GM18499 (cell line): ENCODE measurements at regions not wholly inside any gene's neighbourhood (a gene's known extent, or its start where the extent isn't known, plus 50 kb on each side); places are given as distances from the start of the nearest gene placed in this dataset.
"Not testable (repeated sequence)": the region's sequence is repeated elsewhere in the genome, so short reads cannot be mapped to it uniquely, and the experiment has no call there.

ENCODE experiments used
- ATAC-seq: cut with Tn5 transposase; IDR thresholded peaks from one replicate; pipeline ENCODE4 v1.9.1; 2021; ENCODE audit warnings: moderate number of reproducible peaks; ENCODE audit not compliant: insufficient read depth, unreplicated experiment

DNA sequence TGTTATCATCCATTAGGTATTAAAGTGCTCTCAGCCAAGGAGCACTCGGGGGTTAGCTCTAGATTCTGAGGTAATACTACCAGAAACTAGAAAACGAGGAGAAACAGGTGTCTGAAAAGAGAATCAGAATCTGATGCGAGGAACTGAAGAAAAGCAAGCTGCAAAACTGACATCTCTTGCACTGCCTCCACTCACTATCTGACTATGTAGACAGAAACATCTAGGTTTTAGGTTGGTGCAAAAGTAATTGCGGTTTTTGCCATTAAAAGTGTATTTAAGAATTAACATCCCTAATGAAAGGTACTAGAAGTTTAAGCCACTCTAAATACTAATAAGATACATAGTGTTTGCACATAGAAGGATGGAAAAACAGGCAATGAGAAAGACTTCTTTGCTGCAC, 334.4 kb downstream of the GOLGA6L6 start:
- not testable (repeated sequence) for ATAC-seq

DNA sequence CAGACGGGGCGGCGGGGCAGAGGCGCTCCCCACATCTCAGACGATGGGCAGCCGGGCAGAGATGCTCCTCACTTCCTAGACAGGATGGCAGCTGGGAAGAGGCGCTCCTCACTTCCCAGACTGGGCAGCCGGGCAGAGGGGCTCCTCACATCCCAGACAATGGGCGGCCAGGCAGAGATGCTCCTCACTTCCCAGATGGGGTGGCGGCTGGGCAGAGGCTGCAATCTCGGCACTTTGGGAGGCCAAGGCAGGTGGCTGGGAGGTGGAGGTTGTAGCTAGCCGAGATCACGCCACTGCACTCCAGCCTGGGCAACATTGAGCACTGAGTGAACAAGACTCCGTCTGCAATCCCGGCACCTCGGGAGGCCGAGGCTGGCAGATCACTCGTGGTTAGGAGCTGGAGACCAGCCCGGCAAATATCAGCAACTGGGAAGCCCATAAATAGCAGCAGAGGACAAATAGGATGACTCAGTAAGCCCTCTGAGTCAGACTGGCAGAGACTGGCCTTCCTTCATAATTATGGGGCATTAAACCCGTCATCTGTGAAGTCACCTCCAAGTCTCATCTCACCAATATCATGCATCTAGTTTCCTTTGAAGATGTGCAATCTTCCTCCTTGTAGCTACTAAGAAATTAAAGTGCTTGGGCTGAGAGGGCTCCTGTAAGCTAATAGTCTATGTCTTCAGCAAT, 337.3 kb downstream of the GOLGA6L6 start:
- ATAC-seq: not testable (repeated sequence)

DNA sequence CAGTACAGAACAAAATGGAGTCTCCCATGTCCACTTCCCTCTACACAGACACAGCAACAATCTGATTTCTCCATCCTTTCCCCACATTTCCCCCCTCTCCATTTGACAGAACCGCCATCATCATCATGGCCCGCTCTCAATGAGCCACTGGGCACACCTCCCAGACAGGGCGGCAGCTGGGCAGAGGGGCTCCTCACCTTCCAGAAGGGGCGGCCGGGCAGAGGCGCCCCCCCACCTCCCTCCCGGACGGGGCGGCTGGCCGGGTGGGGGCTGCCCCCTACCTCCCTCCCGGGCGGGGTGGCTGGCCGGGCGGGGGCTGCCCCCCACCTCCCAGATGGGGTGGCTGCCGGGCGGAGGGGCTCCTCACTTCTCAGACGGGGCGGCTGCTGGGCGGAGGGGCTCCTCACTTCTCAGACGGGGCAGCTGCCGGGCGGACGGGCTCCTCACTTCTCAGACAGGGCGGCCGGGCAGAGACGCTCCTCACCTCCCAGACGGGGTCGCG, 337.9 kb downstream of the GOLGA6L6 start:
- ATAC-seq: not testable (repeated sequence)

DNA sequence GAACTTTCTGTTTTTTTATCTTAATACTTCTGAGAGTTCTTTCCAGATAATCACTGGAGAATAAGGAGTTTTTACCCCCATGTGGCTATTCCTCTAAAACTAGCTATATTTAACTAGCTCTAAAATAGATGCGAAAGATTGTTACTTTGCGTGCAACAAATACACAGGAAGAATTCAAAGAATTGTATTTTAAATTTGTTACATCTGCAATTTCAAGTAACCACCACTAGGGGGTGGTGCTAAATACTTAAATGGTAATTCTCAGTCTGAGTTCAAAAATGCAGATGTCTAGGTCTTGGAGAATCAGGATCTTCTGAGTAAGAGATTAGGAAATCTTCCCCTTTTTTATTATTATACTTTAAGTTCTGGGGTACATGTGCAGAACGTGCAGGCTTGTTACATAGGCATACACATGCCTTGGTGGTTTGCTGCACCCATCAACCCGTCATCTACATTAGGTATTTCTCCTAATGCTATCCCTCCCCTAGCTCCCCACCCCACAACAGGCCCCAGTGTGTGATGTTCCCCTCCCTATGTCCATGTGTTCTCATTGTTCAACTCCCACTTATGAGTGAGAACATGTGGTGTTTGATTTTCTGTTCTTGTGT, 346.9 kb downstream of the GOLGA6L6 start:
- ATAC-seq: not testable (repeated sequence)

DNA sequence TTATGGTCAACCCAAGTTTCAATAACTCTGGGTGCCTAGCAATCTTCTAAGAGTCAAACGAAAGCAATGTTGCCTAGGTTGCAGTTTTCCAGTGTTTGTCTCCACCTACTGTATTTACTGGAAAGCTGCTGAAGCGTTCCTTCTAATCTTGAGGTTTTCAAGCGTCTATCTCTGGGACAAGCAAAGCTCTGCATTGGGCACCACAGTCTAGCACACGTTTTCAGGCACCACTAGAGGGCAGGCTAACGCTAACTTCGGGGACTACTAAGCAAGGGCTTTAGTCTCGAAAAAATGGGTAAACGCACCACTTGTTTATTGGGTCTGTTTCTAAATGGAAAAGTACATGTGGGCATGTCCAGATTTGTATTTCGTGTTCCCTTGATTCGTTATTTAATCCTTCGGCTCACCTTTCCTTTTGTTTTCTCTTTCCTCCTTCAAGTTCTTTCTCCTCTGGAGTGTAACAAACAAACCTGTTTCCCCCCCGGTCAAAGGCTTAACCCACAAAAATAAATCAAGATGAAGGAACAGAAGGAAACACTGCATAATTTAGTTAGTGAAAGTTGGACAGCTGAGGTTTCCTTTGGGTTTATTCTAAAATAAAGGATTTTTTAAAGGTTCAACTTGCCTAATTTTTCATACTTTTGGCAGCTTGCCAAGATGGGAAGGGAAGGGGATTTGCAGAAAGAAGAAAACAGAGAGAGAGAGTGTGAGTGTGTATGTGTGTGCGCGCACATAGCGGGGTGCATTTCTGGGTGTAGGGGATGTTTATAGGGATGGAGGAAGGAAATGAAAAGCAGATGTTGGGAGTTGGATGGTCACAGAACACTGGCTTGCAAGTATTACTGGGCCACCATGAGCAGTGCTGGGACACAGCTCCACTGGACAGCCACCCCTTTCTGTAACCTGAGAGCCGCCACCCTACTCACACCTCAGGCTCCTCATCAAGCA, 348.3 kb downstream of the GOLGA6L6 start:
- ATAC-seq: peak; percentile 75

DNA sequence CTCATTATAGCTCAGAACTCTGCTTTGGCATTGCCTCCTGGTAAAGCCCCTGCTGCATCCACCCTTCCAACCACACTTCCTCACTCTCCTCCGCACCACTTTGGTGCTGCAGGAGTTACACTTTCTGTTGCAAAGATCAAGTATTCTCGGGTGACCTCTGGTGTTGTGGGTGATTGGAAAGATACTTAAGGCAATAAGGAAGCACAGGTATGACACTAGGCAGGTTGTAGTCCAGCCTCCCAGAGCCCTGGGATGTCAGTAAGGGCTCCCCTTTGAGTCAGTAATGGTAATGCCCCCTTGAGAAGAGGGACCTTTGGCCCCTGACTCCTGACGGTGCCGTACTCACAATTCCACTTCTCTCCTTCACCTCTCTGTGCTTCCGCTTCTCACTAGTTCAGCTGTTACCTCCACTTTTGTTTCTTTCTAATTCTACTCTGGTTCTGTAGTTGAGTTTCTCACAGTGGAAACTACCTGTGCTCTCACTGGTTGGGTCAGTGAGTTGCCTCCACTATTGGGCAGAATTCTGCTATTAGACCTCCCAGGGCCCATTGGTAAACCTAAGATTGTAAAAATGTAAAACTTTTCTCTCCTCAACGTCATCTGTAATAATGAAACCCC, 350.0 kb downstream of the GOLGA6L6 start:
- not testable (repeated sequence) for ATAC-seq

DNA sequence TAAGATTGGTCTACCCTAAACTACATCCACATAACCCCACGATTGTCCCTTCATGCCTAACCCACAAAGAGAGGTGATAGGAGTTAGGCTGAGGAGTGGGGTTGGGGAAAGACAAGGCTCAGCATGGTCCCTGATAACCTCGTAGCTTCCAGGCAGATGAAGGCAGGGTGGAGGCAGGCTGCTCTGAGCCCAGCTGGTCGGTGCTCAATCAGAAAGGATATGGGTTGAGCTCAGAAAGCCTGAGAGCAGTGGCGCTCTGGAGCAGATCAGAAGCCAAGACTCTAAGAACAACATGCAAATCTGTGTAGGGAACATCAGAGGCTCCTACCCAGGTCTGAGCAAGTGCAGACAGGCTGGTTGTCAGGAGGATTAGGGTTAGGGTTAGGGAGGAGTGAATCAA, 353.0 kb downstream of the GOLGA6L6 start:
- ATAC-seq: not testable (repeated sequence)

DNA sequence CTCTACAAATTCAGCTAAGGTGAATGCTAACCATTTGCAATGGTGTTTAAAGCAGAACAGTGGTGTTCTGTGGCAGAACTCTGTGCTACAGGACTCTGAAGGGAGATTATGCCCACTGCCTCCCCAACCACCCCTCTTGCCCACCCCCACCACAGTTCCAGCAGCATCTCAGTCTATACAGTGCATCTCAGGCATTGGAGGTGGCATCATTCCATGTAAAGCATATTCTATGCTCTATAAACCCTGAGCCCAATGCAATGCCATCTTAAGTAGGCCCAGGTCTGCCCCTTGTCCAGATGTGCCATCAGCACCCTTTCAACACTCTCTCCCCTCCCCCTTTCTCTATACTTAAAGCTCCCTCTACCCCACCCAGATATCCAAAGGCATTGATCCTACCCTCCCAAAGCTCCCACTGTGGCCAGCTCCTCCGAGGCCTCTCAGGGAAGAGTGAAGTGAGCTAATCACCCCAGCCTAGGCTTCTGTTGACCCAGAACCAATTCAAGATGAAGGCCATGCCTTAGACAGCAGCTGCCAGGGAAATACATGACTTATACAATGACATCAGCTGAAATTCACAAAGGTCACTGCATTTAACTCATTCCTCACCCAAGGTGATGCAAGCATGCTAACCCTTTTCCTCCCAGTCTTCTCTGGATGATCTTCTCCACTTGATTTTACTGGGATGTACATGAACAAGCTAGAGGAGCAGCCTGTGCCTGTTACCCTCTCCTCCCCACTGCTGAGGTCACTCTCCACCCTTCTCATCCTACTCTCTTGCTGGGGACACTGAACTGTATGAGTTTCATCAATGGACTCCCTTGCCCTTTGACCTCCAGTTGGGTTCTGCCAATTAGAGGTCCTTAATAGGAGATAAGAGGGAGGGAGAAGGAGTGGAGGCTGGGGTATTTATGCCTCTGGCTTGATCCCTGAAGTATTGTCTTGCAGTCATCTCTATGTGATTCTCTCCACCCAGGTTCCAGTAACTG, 353.9 kb downstream of the GOLGA6L6 start:
- ATAC-seq: not testable (repeated sequence)

DNA sequence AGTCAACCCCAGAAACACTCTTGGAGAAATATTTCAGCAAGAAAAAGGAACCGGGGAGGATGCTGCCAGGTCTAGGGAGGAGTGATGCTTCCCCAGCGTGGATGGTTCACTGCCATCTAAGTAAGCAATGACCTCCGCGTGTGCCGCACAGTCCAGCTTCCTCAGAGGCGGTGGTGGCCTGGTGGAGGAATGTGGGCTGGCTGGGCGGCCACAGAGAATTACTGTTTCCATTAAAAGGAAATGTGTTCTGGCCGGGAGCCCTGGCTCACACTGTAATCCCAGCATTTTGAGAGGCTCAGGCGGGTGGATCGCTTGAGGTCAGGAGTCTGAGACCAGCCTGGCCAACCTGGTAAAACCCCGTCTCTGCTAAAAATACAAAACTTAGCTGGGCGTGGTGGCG, 356.7 kb downstream of the GOLGA6L6 start:
- ATAC-seq: not testable (repeated sequence)

DNA sequence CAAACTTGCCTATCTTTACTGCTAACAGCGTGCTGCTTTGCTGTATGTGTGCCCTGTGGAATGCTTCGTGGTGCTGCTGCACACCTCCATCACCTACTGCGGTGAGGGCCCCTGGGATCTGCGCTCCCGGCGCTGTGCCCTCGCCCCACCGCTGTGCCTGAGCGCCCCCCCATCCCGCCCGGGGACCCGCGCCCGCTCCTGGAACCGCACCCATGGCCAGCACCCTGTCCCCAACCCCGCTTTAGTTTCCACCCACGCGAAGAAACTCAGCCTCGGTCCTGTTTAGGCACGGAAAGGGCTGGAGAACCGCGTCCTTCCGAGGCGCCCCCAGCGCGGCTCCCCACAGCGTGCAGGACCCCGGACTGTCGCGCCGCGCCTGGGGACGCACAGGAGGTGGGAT, 373.4 kb downstream of the GOLGA6L6 start:
- ATAC-seq: not testable (repeated sequence)

DNA sequence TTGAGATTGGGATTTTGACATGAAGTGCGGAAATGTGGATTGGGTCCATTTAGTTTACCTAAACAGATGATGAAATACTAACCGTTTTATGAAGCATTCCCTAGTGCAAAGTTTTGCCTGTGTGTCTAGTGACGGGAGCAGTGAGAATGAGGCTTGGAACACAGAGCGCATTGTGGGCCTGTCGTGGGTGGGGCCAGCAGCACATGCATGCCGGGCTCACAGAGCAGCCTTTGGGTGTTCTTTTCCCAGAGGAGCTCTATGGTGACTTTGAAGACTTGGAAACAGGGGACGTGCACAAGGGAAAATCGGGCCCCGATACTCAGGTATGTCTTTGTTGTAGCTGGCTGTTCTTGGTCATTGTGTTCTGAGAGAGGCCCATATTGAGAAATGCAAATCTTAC, 388.1 kb downstream of the GOLGA6L6 start:
- ATAC-seq: not testable (repeated sequence)

DNA sequence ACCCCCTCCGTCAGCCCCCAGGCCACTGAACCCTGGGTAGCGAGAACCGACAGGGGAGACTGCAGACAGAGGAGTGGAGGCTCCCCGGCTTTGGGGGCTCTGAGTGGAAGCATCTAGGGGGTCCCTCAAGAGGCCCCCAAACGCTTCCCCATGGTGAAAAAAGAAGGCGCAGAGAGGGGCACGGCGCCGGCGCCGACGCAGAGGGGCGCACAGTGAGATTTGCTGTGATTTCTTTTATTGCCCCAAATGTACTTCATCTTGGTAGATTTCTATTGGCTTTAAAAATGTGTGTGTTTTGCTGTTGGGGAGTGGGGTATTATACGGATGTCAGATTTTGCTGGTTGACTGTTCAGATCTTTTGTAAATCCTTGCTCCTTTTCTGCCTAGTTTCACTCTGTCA, 392.9 kb downstream of the GOLGA6L6 start:
- ATAC-seq: not testable (repeated sequence)

DNA sequence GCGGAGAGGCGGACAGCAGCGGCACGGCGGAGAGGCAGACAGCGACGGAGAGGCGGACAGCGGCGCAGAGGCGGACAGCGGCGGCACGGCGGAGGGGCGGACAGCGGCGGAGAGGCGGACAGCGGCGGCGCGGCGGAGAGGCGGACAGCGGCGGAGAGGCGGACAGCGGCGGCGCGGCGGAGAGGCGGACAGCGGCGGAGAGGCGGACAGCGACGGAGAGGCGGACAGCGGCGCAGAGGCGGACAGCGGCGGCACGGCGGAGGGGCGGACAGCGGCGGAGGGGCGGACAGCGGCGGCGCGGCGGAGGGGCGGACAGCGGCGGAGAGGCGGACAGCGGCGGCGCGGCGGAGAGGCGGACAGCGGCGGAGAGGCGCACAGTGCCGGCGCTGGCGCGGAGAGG, 393.6 kb downstream of the GOLGA6L6 start:
- ATAC-seq: not testable (repeated sequence)

DNA sequence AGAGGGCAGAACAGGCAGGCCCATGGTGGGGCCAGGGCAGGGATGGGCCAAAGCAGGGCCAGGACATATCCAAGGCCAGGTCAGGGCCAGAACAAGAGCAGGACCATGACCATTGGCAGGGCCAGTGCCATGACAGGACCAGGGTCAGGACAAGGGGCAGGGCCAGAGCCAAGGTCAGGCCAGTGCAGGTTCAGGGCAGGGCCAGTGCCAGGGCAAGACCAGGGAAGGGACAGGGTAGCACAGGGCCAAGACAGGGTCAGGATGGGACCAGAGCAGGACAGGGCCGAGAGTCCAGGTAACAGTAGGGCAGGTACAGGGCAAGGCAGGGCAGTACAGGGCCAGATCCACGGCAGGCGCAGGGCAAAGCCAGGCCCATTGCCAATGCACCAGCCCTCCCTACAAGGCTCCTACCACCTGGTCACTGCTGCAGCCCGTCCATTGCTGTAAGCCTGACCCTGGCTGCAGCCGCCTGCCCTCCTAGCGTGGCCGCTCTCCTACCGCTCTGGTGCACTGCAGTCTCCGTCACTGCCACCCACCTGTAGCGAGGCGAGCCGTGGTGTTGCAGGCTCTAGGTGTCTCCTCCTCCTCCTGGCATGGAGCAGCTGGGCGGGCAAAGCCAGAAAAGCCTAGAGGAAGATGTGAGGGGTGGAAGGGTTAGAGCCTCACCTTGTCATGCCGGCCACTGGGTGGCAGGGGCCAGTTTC, 397.1 kb downstream of the GOLGA6L6 start:
- ATAC-seq: not testable (repeated sequence)

DNA sequence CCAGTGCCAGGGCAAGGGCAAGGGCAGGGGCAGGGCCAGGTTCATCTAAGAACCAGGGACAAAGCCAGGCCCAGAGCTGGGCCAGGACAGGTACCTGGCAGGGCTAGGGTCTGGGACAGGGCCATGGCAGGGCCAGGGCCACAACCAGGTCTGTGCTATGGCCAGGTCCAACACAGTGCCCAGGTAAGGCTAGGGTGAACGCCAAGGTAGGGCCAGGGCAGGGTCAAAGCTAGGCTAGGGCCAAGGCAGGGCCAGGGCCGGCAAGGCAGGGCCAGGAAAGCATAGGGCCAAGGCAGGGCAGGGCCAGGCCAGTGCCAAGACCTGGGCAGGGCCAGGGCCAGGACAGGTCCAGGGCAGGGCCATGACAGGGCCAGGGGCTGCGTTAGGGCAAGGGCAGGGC, 398.7 kb downstream of the GOLGA6L6 start:
- not testable (repeated sequence) for ATAC-seq

DNA sequence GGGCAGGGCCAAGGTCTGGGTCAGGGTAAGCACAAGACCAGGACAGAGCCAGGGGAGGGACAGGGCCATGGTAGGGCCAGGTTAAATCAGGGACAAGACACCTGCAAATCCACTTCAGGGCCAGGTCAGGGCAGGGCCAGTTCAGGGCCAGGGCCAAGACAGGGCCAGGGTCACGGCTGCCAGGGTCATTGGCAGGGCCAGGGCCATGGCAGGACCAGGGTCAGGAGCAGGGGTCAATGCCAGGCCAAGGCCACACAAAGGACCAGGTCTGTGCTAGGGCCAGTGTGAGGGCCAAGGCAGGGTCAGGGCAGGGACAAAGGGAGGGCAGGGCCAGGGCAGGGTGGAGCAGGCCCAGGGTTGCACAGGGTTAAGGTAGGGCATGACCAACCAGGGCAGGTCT, 399.2 kb downstream of the GOLGA6L6 start:
- ATAC-seq: not testable (repeated sequence)

DNA sequence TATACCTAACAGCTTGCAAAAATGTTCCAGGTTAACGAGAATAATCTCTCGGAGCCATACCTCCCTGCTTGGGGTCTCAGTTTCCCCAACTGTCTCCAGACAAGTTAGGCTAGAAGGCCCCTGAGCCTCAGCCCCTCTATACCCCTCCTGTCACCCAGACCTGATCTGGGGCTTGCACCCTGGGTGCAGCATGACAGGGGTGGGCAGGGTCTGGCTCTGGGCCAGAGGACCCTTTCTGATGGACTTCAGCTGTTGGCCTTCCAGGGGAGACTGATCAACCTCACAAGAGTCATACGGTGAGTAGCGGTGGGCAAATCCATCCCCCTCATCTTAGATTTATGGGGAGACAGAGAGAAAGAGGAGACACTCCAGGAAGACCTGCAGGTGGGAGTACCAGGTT, 416.9 kb downstream of the GOLGA6L6 start:
- ATAC-seq: not testable (repeated sequence)

DNA sequence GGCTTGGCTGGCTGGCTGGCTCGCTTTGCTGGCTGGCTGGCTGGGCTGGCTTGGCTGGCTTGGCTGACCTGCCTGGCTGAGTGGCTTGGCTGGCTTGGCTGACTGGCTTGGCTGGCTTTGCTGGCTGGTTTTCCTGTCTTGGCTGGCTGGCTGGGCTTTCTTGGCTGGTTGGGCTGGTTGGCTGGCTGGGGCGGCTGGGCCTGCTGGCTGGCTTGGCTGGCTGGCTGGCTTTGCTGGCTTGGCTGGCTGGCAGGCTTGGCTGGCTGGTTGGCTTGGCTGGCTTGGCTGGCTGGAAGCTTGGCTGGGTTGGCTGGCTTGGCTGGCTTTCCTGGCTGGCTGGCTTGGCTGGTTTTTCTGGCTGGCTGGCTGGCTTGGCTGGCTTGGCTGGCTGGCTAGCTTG, 435.6 kb downstream of the GOLGA6L6 start:
- no peak for ATAC-seq
